DND-41 (cell line): ENCODE measurements at regions not wholly inside any gene's neighbourhood (a gene's known extent, or its start where the extent isn't known, plus 50 kb on each side); places are given as distances from the start of the nearest gene placed in this dataset.

Source experiments
- ATAC-seq: fragments of 200-7000 bp; cut with Tn5 transposase; 3 replicates; pipeline ENCODE4 v1.9.1; 2021; ENCODE audit warnings: low read depth; ENCODE audit not compliant: insufficient read depth
- DNase-seq: peaks from one replicate; pipeline ENCODE4 v3.0.0-alpha.2; 2020
- H2AFZ ChIP-seq: 2 replicates; pipeline ENCODE4 v1.6.0; 2012; ENCODE audit warnings: low read depth, low read length
- H3K27ac ChIP-seq: 2 replicates; pipeline ENCODE4 v1.5.1; 2012; ENCODE audit warnings: low read length, inconsistent platforms
- H3K27me3 ChIP-seq: fragments of 200-600 bp; sonication (generic); 2 replicates; pipeline ENCODE4 v1.6.0; 2012; ENCODE audit warnings: low read length, mild to moderate bottlenecking, inconsistent platforms; ENCODE audit not compliant: insufficient read depth, poor library complexity
- H3K36me3 ChIP-seq: 2 replicates; pipeline ENCODE4 v1.5.1; 2012; ENCODE audit warnings: low read length, inconsistent platforms; ENCODE audit not compliant: insufficient read depth
- H3K4me1 ChIP-seq: 2 replicates; pipeline ENCODE4 v1.5.1; 2012; ENCODE audit warnings: mild to moderate bottlenecking, low read length; ENCODE audit not compliant: insufficient read depth
- H3K4me2 ChIP-seq: 2 replicates; pipeline ENCODE4 v1.6.0; 2012; ENCODE audit warnings: mild to moderate bottlenecking, moderate library complexity, low read length, inconsistent platforms; ENCODE audit not compliant: insufficient read depth
- H3K4me3 ChIP-seq, 2 experiments: fragments of 200-600 bp in 1 of 2; shearing (Covaris generic) in 1 of 2; 2 replicates each; pipeline ENCODE4 v1.5.1; 2012 to 2016; ENCODE audit warnings: inconsistent platforms in 2 of 2, low read length in 2 of 2, mild to moderate bottlenecking in 2 of 2, low read depth in 1 of 2, moderate library complexity in 1 of 2
- H3K79me2 ChIP-seq: 2 replicates; pipeline ENCODE4 v1.6.0; 2012; ENCODE audit warnings: low read length, inconsistent platforms; ENCODE audit not compliant: insufficient read depth
- H3K9ac ChIP-seq: 2 replicates; pipeline ENCODE4 v1.6.0; 2012; ENCODE audit warnings: low read depth, mild to moderate bottlenecking, inconsistent platforms, low read length, moderate library complexity
- H3K9me3 ChIP-seq: 2 replicates; pipeline ENCODE4 v1.5.1; 2012; ENCODE audit warnings: low read length, moderate library complexity, mild to moderate bottlenecking, inconsistent platforms; ENCODE audit not compliant: insufficient read depth, severe bottlenecking
- H4K20me1 ChIP-seq: 2 replicates; pipeline ENCODE4 v1.6.0; 2012; ENCODE audit warnings: low read length; ENCODE audit not compliant: insufficient read depth
- CTCF ChIP-seq: IDR thresholded peaks from 2 replicates; pipeline ENCODE4 v1.5.1; 2012; ENCODE audit warnings: borderline replicate concordance, low read length, moderate library complexity, mild to moderate bottlenecking; ENCODE audit not compliant: poor library complexity, severe bottlenecking; ENCODE audit errors: extremely low read depth
- EZH2 ChIP-seq: IDR thresholded peaks from 3 replicates; pipeline ENCODE4 v1.6.1; 2012; ENCODE audit warnings: borderline replicate concordance, low read depth, mild to moderate bottlenecking, moderate library complexity, low read length, inconsistent platforms; ENCODE audit not compliant: severe bottlenecking

GRCh38 chrX:110421500-110422455 lies 63.1 kb downstream of the RTL9 start:
- H3K4me1 ChIP-seq = no peaks in the 10 kb centered on the region
- no peaks in the 10 kb centered on the region for H3K9me3 ChIP-seq
- no peak overlapping the region for H3K9ac ChIP-seq
- no peak overlapping the region for H3K4me2 ChIP-seq
- H4K20me1 ChIP-seq = no peaks in the 10 kb centered on the region
- DNase-seq = no peak
- H3K27ac ChIP-seq = no peak overlapping the region
- ATAC-seq = no peak
- no peaks in the 10 kb centered on the region for H3K36me3 ChIP-seq
- no peaks in the 10 kb centered on the region for H3K27me3 ChIP-seq
- no peak overlapping the region for H2AFZ ChIP-seq
- TF ChIP-seq EZH2 (no peak), CTCF (no peak)
- H3K79me2 ChIP-seq = no peaks in the 10 kb centered on the region
- no peak overlapping the region for H3K4me3 ChIP-seq

GRCh38 chrX:110425222-110426154 lies 66.8 kb downstream of the RTL9 start:
- TF ChIP-seq EZH2 (no peak), CTCF (no peak)

GRCh38 chrX:110426155-110426504 lies 67.5 kb downstream of the RTL9 start:
- H3K79me2 ChIP-seq = no peaks in the 10 kb centered on the region

More at GRCh38 chrX:110425222-110426154, 66.8 kb downstream of the RTL9 start:
- Histone ChIP-seq H3K4me1 (no peaks in the 10 kb centered on the region), H3K4me3 (no peak overlapping the region), H4K20me1 (no peaks in the 10 kb centered on the region), H3K36me3 (no peaks in the 10 kb centered on the region), H2AFZ (no peak overlapping the region), H3K27ac (no peak overlapping the region), H3K27me3 (no peaks in the 10 kb centered on the region), H3K9me3 (no peaks in the 10 kb centered on the region), H3K79me2 (no peaks in the 10 kb centered on the region), H3K9ac (no peak overlapping the region), H3K4me2 (no peak overlapping the region)
- DNase-seq = no peak
- ATAC-seq = no peak

More at GRCh38 chrX:110426155-110426504, 67.5 kb downstream of the RTL9 start:
- Histone ChIP-seq H3K27me3 (no peaks in the 10 kb centered on the region), H3K36me3 (no peaks in the 10 kb centered on the region), H3K4me2 (no peak overlapping the region), H3K4me1 (no peaks in the 10 kb centered on the region), H2AFZ (no peak overlapping the region), H3K27ac (no peak overlapping the region), H3K9ac (no peak overlapping the region), H3K4me3 (no peak overlapping the region), H4K20me1 (no peaks in the 10 kb centered on the region), H3K9me3 (no peaks in the 10 kb centered on the region)
- no peak for DNase-seq
- TF ChIP-seq EZH2 (no peak), CTCF (no peak)
- ATAC-seq = no peak
